Epithelial cell of proximal tubule (primary cell): ENCODE measurements at regions not wholly inside any gene's neighbourhood (a gene's known extent, or its start where the extent isn't known, plus 50 kb on each side); places are given as distances from the start of the nearest gene placed in this dataset.

Source experiments
- DNase-seq: peaks from one replicate; pipeline ENCODE4 v3.0.0-alpha.2; 2011; ENCODE audit warnings: low read depth
- H3K4me3 ChIP-seq: 2 replicates; pipeline ENCODE4 v1.5.1; 2011; ENCODE audit warnings: low read depth, mild to moderate bottlenecking, low read length
- TF ChIP-seq, protein P1 (sequence below): conservative IDR thresholded peaks from 2 replicates; pipeline ENCODE4 v1.5.1; 2012; ENCODE audit warnings: low read depth, mild to moderate bottlenecking, low read length

DNA sequence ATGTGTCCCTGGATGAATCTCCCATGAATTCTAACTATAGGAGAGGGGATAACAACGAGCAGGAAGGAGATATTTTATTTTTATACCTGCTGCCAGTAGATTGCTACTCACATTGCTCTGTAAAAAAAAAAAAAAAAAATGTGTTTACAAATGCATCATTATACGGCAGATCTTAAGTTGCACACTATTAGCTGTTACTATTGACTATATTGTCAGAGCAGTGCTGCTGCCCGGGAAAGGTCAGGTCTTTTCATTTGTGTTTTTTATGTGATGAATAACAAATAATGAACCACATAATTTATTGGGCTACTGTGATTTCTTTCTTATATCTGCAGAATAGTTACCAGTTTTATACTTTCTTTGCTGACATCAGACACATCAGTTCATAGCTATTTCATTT lies 393.3 kb downstream of the C6orf118 start:
- no peak overlapping the region for H3K4me3 ChIP-seq
- TF ChIP-seq, protein P1, sequence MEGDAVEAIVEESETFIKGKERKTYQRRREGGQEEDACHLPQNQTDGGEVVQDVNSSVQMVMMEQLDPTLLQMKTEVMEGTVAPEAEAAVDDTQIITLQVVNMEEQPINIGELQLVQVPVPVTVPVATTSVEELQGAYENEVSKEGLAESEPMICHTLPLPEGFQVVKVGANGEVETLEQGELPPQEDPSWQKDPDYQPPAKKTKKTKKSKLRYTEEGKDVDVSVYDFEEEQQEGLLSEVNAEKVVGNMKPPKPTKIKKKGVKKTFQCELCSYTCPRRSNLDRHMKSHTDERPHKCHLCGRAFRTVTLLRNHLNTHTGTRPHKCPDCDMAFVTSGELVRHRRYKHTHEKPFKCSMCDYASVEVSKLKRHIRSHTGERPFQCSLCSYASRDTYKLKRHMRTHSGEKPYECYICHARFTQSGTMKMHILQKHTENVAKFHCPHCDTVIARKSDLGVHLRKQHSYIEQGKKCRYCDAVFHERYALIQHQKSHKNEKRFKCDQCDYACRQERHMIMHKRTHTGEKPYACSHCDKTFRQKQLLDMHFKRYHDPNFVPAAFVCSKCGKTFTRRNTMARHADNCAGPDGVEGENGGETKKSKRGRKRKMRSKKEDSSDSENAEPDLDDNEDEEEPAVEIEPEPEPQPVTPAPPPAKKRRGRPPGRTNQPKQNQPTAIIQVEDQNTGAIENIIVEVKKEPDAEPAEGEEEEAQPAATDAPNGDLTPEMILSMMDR: no peak
- DNase-seq: no peak

DNA sequence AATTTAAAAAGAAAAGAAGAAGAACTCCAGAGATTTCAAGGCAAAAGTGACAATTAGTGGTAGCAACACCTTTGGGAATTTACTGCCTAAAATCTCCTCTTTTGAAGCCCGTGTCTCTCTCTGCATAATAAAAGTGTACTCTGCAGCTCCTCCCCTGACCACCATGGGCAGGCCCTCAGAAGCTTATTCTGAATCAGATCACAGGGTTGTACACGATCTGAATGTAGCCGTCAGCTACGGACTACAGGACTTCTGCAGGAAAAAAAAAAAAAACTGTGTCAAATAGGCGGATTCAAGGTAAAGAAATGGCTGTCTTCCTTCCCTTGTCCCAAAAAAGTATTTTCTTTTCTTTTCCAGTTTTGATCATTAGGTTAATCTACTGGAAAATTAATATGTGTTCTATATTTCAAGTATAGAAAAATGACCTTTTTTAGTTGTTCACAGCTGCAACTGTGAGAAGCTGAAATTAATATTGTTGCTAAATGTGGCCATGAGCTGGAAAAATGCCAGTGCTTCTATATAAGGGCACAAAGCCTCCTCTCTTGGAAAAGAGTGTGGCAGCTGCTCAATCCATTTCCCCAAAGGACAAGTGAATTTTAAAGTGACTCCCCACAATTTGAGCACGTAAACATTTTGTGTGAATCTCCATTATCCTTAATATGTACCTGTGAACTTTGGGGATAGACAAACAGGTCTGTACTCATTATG lies 397.4 kb downstream of the C6orf118 start:
- TF ChIP-seq, protein P1: no peak
- no peak for DNase-seq
- no peak overlapping the region for H3K4me3 ChIP-seq

DNA sequence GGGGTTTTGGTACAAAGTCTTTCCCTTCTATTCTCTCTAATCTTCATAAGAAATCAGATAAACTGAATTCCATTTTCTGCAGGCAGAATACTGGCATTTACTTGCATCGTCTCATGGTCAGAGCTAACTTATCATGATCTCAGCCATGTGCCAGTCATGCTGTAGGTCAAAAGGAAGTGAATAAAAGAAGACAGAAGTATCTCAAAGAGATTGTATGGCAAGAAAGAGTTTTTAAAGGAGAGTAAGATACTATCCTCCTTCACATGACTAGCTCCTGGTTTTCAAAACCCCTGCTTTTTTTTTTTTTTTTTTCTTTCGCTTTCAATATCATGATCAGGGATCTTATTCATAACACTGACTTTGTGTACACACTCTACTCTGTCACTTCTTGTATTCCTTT lies 398.3 kb downstream of the C6orf118 start:
- TF ChIP-seq, protein P1: no peak
- DNase-seq: no peak
- no peak overlapping the region for H3K4me3 ChIP-seq

DNA sequence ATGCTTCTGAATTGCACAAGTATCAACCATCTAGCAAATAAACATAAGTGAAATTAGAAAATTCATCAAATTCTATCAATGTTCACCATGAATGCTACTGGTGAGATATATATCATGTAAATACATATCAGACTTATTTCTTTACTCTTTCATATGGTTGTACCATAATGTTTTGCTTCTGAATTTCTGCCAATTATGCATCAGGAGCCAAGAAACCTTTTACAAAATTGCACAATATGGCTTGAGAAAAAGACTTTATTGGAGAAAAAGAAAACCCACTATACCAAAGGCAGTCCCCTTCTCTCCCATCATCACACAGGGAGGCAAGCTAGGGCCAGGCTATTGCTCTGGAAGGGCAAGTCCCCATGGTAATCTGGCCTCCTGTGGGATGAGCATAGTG lies 402.6 kb downstream of the C6orf118 start:
- no peak for DNase-seq
- TF ChIP-seq, protein P1: no peak
- no peak overlapping the region for H3K4me3 ChIP-seq

GRCh38 chr6:164905311-164905710 lies 404.1 kb downstream of the C6orf118 start:
- DNase-seq: no peak
- no peak overlapping the region for H3K4me3 ChIP-seq
- TF ChIP-seq, protein P1: no peak

- DNase-seq: no peak
- H3K4me3 ChIP-seq: no peak overlapping the region
- TF ChIP-seq, protein P1: no peak
Observed at GRCh38 chr6:164898412-164898811, 411.0 kb downstream of the C6orf118 start.

DNA sequence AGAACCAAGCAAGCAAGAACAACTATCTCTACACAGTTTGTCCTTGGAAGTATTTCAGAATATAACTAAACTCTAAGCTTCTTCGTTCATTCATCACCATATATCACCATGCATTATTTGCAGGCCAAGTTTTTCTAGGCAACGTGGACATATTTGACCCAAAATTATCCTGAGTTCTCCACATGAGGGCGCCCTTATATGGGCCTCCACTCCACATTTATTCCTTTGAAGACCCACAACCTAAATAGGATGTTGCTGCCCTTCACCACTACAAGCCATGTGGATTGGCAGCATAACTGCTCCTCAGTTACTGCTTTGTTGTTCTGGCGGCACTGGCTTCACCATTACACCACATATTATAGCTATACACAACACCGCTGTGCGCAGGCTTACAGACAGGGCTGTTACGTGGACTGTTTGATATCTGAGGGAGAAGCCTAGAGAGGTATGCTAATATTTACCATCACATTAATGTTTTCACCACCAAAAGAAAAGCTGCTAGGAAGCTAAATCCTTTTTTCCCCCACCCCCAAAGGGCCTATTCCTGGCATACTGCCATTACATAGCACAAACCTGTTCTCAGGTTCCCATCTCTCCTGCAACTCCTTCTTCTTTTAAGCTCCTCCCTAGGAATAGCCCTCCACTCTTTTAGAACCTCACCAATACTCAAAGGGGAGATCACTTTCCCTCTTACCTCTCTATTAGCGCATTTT lies 411.7 kb downstream of the C6orf118 start:
- TF ChIP-seq, protein P1: peak; percentile 20
- DNase-seq: no peak

More for the DNA sequence above, 411.7 kb downstream of the C6orf118 start:
- no peak overlapping the region for H3K4me3 ChIP-seq
